ENCODE measurements at regions not wholly inside any gene's neighbourhood (a gene's known extent, or its start where the extent isn't known, plus 50 kb on each side); places are given as distances from the start of the nearest gene placed in this dataset.

DNA sequence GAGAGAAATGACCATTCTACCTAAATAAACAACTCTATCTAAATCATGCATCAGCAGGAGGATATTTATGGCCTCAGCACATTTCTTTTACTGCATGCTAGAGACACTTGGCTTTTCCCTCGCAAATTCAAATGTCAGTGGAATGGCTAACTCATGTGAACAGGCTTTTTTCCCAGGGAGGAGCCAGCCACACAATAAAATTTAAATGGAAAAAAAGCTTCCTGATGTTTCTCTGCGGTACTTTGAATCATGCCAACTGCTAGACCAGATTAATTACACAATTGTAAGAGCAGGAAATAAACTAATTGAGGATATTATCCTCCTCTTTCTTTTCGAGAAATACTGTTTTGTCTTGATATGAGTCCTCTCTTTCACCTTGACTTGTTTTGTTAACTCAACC, 676.3 kb downstream of the IRS1 start:
- no peak for TF ChIP-seq ZBTB21 (tag by site-specific recombination; IDR thresholded peaks at IDR 0.05)
- TF ChIP-seq, protein P1, sequence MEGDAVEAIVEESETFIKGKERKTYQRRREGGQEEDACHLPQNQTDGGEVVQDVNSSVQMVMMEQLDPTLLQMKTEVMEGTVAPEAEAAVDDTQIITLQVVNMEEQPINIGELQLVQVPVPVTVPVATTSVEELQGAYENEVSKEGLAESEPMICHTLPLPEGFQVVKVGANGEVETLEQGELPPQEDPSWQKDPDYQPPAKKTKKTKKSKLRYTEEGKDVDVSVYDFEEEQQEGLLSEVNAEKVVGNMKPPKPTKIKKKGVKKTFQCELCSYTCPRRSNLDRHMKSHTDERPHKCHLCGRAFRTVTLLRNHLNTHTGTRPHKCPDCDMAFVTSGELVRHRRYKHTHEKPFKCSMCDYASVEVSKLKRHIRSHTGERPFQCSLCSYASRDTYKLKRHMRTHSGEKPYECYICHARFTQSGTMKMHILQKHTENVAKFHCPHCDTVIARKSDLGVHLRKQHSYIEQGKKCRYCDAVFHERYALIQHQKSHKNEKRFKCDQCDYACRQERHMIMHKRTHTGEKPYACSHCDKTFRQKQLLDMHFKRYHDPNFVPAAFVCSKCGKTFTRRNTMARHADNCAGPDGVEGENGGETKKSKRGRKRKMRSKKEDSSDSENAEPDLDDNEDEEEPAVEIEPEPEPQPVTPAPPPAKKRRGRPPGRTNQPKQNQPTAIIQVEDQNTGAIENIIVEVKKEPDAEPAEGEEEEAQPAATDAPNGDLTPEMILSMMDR (tag by site-specific recombination; IDR thresholded peaks at IDR 0.05), result no peak
- TF ChIP-seq ZFP37 (tag by site-specific recombination; IDR thresholded peaks at IDR 0.05), result no peak
- TF ChIP-seq, protein P2, sequence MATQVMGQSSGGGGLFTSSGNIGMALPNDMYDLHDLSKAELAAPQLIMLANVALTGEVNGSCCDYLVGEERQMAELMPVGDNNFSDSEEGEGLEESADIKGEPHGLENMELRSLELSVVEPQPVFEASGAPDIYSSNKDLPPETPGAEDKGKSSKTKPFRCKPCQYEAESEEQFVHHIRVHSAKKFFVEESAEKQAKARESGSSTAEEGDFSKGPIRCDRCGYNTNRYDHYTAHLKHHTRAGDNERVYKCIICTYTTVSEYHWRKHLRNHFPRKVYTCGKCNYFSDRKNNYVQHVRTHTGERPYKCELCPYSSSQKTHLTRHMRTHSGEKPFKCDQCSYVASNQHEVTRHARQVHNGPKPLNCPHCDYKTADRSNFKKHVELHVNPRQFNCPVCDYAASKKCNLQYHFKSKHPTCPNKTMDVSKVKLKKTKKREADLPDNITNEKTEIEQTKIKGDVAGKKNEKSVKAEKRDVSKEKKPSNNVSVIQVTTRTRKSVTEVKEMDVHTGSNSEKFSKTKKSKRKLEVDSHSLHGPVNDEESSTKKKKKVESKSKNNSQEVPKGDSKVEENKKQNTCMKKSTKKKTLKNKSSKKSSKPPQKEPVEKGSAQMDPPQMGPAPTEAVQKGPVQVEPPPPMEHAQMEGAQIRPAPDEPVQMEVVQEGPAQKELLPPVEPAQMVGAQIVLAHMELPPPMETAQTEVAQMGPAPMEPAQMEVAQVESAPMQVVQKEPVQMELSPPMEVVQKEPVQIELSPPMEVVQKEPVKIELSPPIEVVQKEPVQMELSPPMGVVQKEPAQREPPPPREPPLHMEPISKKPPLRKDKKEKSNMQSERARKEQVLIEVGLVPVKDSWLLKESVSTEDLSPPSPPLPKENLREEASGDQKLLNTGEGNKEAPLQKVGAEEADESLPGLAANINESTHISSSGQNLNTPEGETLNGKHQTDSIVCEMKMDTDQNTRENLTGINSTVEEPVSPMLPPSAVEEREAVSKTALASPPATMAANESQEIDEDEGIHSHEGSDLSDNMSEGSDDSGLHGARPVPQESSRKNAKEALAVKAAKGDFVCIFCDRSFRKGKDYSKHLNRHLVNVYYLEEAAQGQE (tag by site-specific recombination; IDR thresholded peaks at IDR 0.05), result no peak
- TF ChIP-seq, protein P3, sequence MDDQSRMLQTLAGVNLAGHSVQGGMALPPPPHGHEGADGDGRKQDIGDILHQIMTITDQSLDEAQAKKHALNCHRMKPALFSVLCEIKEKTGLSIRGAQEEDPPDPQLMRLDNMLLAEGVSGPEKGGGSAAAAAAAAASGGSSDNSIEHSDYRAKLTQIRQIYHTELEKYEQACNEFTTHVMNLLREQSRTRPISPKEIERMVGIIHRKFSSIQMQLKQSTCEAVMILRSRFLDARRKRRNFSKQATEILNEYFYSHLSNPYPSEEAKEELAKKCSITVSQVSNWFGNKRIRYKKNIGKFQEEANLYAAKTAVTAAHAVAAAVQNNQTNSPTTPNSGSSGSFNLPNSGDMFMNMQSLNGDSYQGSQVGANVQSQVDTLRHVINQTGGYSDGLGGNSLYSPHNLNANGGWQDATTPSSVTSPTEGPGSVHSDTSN (CRISPR knock-in tag; IDR thresholded peaks at IDR 0.05), result no peak
- TF ChIP-seq ZNF704 (tag by site-specific recombination; IDR thresholded peaks at IDR 0.05), result no peak
- TF ChIP-seq ZNF274 (IDR thresholded peaks at IDR 0.05; ENCODE audit: low read length), result no peak
- TF ChIP-seq ZNF274 (tag by site-specific recombination; IDR thresholded peaks at IDR 0.05; ENCODE audit: borderline replicate concordance), result no peak
- no peak for TF ChIP-seq ZNF10 (tag by site-specific recombination; IDR thresholded peaks at IDR 0.05)
- TF ChIP-seq PATZ1 (tag by site-specific recombination; IDR thresholded peaks at IDR 0.05), result no peak
- TF ChIP-seq, protein P4, sequence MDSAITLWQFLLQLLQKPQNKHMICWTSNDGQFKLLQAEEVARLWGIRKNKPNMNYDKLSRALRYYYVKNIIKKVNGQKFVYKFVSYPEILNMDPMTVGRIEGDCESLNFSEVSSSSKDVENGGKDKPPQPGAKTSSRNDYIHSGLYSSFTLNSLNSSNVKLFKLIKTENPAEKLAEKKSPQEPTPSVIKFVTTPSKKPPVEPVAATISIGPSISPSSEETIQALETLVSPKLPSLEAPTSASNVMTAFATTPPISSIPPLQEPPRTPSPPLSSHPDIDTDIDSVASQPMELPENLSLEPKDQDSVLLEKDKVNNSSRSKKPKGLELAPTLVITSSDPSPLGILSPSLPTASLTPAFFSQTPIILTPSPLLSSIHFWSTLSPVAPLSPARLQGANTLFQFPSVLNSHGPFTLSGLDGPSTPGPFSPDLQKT (IDR thresholded peaks at IDR 0.05; ENCODE audit: borderline replicate concordance, low read depth, low read length), result no peak
- TF ChIP-seq ZEB2 (tag by site-specific recombination; IDR thresholded peaks at IDR 0.05), result no peak
- TF ChIP-seq, protein P5, sequence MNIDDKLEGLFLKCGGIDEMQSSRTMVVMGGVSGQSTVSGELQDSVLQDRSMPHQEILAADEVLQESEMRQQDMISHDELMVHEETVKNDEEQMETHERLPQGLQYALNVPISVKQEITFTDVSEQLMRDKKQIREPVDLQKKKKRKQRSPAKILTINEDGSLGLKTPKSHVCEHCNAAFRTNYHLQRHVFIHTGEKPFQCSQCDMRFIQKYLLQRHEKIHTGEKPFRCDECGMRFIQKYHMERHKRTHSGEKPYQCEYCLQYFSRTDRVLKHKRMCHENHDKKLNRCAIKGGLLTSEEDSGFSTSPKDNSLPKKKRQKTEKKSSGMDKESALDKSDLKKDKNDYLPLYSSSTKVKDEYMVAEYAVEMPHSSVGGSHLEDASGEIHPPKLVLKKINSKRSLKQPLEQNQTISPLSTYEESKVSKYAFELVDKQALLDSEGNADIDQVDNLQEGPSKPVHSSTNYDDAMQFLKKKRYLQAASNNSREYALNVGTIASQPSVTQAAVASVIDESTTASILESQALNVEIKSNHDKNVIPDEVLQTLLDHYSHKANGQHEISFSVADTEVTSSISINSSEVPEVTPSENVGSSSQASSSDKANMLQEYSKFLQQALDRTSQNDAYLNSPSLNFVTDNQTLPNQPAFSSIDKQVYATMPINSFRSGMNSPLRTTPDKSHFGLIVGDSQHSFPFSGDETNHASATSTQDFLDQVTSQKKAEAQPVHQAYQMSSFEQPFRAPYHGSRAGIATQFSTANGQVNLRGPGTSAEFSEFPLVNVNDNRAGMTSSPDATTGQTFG (tag by site-specific recombination; IDR thresholded peaks at IDR 0.05; ENCODE audit: borderline replicate concordance), result no peak
- no peak for TF ChIP-seq HOXA7 (CRISPR knock-in tag; IDR thresholded peaks at IDR 0.05; ENCODE audit: borderline replicate concordance)
